DOHH2 (cell line): ENCODE measurements at regions not wholly inside any gene's neighbourhood (a gene's known extent, or its start where the extent isn't known, plus 50 kb on each side); places are given as distances from the start of the nearest gene placed in this dataset.

Source experiments
- H3F3A ChIP-seq: fragments of 200-600 bp; sonication (generic), shearing (Covaris generic); 2 replicates; pipeline ENCODE4 v1.6.0; 2016; ENCODE audit warnings: antibody characterized with exemption, mild to moderate bottlenecking; ENCODE audit not compliant: control insufficient read depth, insufficient read depth
- H3K27ac ChIP-seq: fragments of 200-600 bp; sonication (generic); 2 replicates; pipeline ENCODE4 v1.5.1; 2014; ENCODE audit warnings: low read depth, mild to moderate bottlenecking, low read length, moderate library complexity
- H3K27me3 ChIP-seq: fragments of 200-600 bp; sonication (generic); 2 replicates; pipeline ENCODE4 v1.6.1; 2014; ENCODE audit warnings: mild to moderate bottlenecking, low read length, mixed read lengths; ENCODE audit not compliant: control insufficient read depth
- H3K36me3 ChIP-seq: fragments of 200-600 bp; sonication (generic); 2 replicates; pipeline ENCODE4 v1.6.1; 2014; ENCODE audit warnings: mild to moderate bottlenecking, low read length, moderate library complexity, mixed read lengths; ENCODE audit not compliant: control insufficient read depth
- H3K4me1 ChIP-seq: fragments of 200-600 bp; sonication (generic); 2 replicates; pipeline ENCODE4 v1.6.1; 2014; ENCODE audit warnings: mild to moderate bottlenecking, low read length, mixed read lengths; ENCODE audit not compliant: control insufficient read depth
- H3K4me2 ChIP-seq: fragments of 200-600 bp; sonication (generic); 2 replicates; pipeline ENCODE4 v1.6.0; 2014; ENCODE audit warnings: mild to moderate bottlenecking, low read length, moderate library complexity
- H3K4me3 ChIP-seq: fragments of 200-600 bp; sonication (generic); 2 replicates; pipeline ENCODE4 v1.5.1; 2014; ENCODE audit warnings: mild to moderate bottlenecking, low read length, mixed read lengths
- H3K79me2 ChIP-seq: fragments of 200-600 bp; sonication (generic); 2 replicates; pipeline ENCODE4 v1.6.1; 2014; ENCODE audit warnings: mild to moderate bottlenecking, low read length, mixed read lengths; ENCODE audit not compliant: control insufficient read depth
- H3K9me2 ChIP-seq: fragments of 200-600 bp; sonication (generic); replicated peaks from 2 replicates; pipeline ENCODE4 v1.6.1; 2014; ENCODE audit warnings: mild to moderate bottlenecking, low read length, mixed read lengths; ENCODE audit not compliant: control insufficient read depth
- H3K9me3 ChIP-seq: fragments of 200-600 bp; sonication (generic); 2 replicates; pipeline ENCODE4 v1.6.1; 2014; ENCODE audit warnings: antibody characterized with exemption, low read length, mixed read lengths; ENCODE audit not compliant: control insufficient read depth, insufficient read depth
- H4K20me1 ChIP-seq: fragments of 200-600 bp; sonication (generic); 2 replicates; pipeline ENCODE4 v1.6.0; 2014; ENCODE audit warnings: low read depth, mild to moderate bottlenecking, antibody characterized with exemption, low read length, moderate library complexity; ENCODE audit not compliant: control insufficient read depth, insufficient read depth
- CTCF ChIP-seq: fragments of 200-600 bp; sonication (generic); IDR thresholded peaks from one replicate; pipeline ENCODE4 v1.5.1; 2014; ENCODE audit warnings: antibody characterized with exemption, mild to moderate bottlenecking, low read depth, low read length; ENCODE audit not compliant: poor library complexity, severe bottlenecking
- EZH2phosphoT487 ChIP-seq: fragments of 200-600 bp; sonication (generic); IDR thresholded peaks from 2 replicates; pipeline ENCODE4 v1.6.1; 2017; ENCODE audit warnings: borderline replicate concordance, mild to moderate bottlenecking, antibody characterized with exemption, low read length, moderate library complexity, mixed read lengths

GRCh38 chr1:175890958-175891357 lies 147.6 kb upstream of the TNR start:
- H3K36me3 ChIP-seq, result no peaks in the 10 kb centered on the region
- H3K4me3 ChIP-seq, result no peak overlapping the region
- no peaks in the 10 kb centered on the region for H4K20me1 ChIP-seq
- H3K27ac ChIP-seq, result no peak overlapping the region
- H3K27me3 ChIP-seq, result peaks cover 3% of the 10 kb centered on the region; the same call in 1 of the 2 replicates
- H3K4me2 ChIP-seq, result no peak overlapping the region
- no peaks in the 10 kb centered on the region for H3K79me2 ChIP-seq
- H3K9me2 ChIP-seq, result no peaks in the 10 kb centered on the region
- no peaks in the 10 kb centered on the region for H3F3A ChIP-seq
- H3K4me1 ChIP-seq, result no peaks in the 10 kb centered on the region
- TF ChIP-seq EZH2phosphoT487 (no peak), CTCF (no peak)
- no peaks in the 10 kb centered on the region for H3K9me3 ChIP-seq

DNA sequence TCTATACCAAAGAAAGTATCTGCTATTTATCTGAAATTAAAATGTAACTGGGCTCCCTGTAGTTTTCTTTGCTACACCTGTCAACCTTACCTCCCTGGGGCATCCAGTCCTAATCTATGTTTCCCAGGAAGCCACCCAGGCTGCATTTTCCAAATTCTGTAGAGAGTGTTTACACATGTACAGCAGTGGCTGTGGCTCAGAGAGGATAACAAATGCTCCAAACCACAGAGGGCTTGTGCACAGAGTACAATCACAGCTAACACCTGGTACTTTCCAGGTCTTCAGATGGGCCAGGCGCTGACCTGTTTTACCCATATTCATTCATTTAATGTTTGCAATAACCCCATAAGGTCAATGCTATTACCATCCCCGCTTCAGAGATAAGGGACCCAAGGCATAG lies 146.5 kb upstream of the TNR start:
- no peak overlapping the region for H3K4me2 ChIP-seq
- H3K9me3 ChIP-seq, result no peaks in the 10 kb centered on the region
- no peaks in the 10 kb centered on the region for H3K79me2 ChIP-seq

GRCh38 chr1:175888996-175889395 lies 145.6 kb upstream of the TNR start:
- no peaks in the 10 kb centered on the region for H4K20me1 ChIP-seq
- TF ChIP-seq CTCF, result no peak
- no peak for TF ChIP-seq EZH2phosphoT487
- H3K4me2 ChIP-seq, result no peak overlapping the region
- H3K9me3 ChIP-seq, result no peaks in the 10 kb centered on the region
- no peak overlapping the region for H3K27ac ChIP-seq
- H3K27me3 ChIP-seq, result peaks cover 3% of the 10 kb centered on the region; the same call in 1 of the 2 replicates
- no peaks in the 10 kb centered on the region for H3K4me1 ChIP-seq
- no peaks in the 10 kb centered on the region for H3F3A ChIP-seq
- no peaks in the 10 kb centered on the region for H3K36me3 ChIP-seq
- H3K79me2 ChIP-seq, result no peaks in the 10 kb centered on the region
- H3K4me3 ChIP-seq, result no peak overlapping the region
- H3K9me2 ChIP-seq, result no peaks in the 10 kb centered on the region

More for the DNA sequence above, 146.5 kb upstream of the TNR start:
- Histone ChIP-seq H3K4me3 (no peak overlapping the region), H3K9me2 (no peaks in the 10 kb centered on the region), H3F3A (no peaks in the 10 kb centered on the region), H3K4me1 (no peaks in the 10 kb centered on the region), H4K20me1 (no peaks in the 10 kb centered on the region), H3K27ac (no peak overlapping the region), H3K27me3 (peaks cover 3% of the 10 kb centered on the region; the same call in 1 of the 2 replicates), H3K36me3 (no peaks in the 10 kb centered on the region)
- TF ChIP-seq CTCF (no peak), EZH2phosphoT487 (no peak)
